ENCODE measurements at regions not wholly inside any gene's neighbourhood (a gene's known extent, or its start where the extent isn't known, plus 50 kb on each side); places are given as distances from the start of the nearest gene placed in this dataset.

- DNase-seq, result no peak
Observed at GRCh38 chr6:14065350-14065749, 52.2 kb upstream of the CD83 start.

- DNase-seq, result peak; percentile 84
Observed at GRCh38 chr6:14066782-14067406, 50.7 kb upstream of the CD83 start.

DNA sequence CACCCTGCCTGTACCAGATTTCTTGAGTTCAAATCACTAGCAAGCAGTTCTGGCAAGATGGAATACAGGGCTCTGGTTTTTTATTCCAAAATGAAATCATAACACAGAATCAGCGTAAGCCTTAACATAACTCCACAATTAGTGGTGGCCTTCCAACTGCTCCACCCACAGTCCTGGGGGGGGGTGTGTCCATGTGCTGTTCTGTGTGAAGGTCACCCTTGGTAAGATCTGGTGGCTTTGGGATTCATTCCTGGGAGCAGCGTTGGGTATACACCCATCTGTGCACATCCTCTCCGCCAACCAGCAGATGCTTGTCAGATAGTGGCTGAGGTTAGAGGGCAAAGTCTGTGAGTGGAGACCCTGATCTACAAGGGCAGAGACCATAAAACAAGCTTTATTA is 49.9 kb upstream of the CD83 start:
- DNase-seq, result peak; percentile 35

All from fibroblast of skin of scalp (primary cell).